ENCODE measurements at regions not wholly inside any gene's neighbourhood (a gene's known extent, or its start where the extent isn't known, plus 50 kb on each side); places are given as distances from the start of the nearest gene placed in this dataset.

- DNase-seq = no peak
These were observed 376.0 kb downstream of the LRIG3 start for GRCh38 chr12:58544281-58544680.

- no peak for DNase-seq
These were observed 373.1 kb downstream of the LRIG3 start for GRCh38 chr12:58547217-58547616.

GRCh38 chr12:58548801-58549200 is 371.5 kb downstream of the LRIG3 start:
- no peak for DNase-seq

GRCh38 chr12:58554522-58555157 is 365.7 kb downstream of the LRIG3 start:
- no peak for DNase-seq

GRCh38 chr12:58557171-58557570 is 363.1 kb downstream of the LRIG3 start:
- DNase-seq = no peak

GRCh38 chr12:58557661-58558060 is 362.6 kb downstream of the LRIG3 start:
- DNase-seq = no peak

GRCh38 chr12:58563621-58564020 is 356.7 kb downstream of the LRIG3 start:
- no peak for DNase-seq

GRCh38 chr12:58564721-58565120 is 355.6 kb downstream of the LRIG3 start:
- DNase-seq = no peak

- DNase-seq = no peak
These were observed 353.7 kb downstream of the LRIG3 start for GRCh38 chr12:58566599-58566998.

GRCh38 chr12:58567189-58567588 is 353.1 kb downstream of the LRIG3 start:
- no peak for DNase-seq

GRCh38 chr12:58570411-58570810 is 349.9 kb downstream of the LRIG3 start:
- DNase-seq = no peak

- DNase-seq = no peak
These were observed 345.0 kb downstream of the LRIG3 start for GRCh38 chr12:58575256-58575655.

- DNase-seq = no peak
These were observed 344.2 kb downstream of the LRIG3 start for GRCh38 chr12:58576081-58576480.

GRCh38 chr12:58576916-58577315 is 343.4 kb downstream of the LRIG3 start:
- no peak for DNase-seq

GRCh38 chr12:58580095-58580494 is 340.2 kb downstream of the LRIG3 start:
- DNase-seq = no peak

- no peak for DNase-seq
These were observed 336.8 kb downstream of the LRIG3 start for GRCh38 chr12:58583529-58583928.

GRCh38 chr12:58583940-58584339 is 336.4 kb downstream of the LRIG3 start:
- no peak for DNase-seq

- DNase-seq = no peak
These were observed 335.4 kb downstream of the LRIG3 start for GRCh38 chr12:58584880-58585279.

- DNase-seq = no peak
These were observed 333.5 kb downstream of the LRIG3 start for GRCh38 chr12:58586762-58587161.

GRCh38 chr12:58588770-58589169 is 331.5 kb downstream of the LRIG3 start:
- DNase-seq = no peak

- no peak for DNase-seq
These were observed 327.7 kb downstream of the LRIG3 start for GRCh38 chr12:58592475-58593207.

GRCh38 chr12:58593557-58594304 is 326.6 kb downstream of the LRIG3 start:
- DNase-seq = no peak

GRCh38 chr12:58596381-58596780 is 323.9 kb downstream of the LRIG3 start:
- DNase-seq = no peak

GRCh38 chr12:58601529-58601928 is 318.8 kb downstream of the LRIG3 start:
- DNase-seq = no peak

Measured in CD4-positive, alpha-beta T cell treated with Interleukin-17A for 1 hour (primary cell).